HG03571 (cell line): ENCODE measurements at regions not wholly inside any gene's neighbourhood (a gene's known extent, or its start where the extent isn't known, plus 50 kb on each side); places are given as distances from the start of the nearest gene placed in this dataset.

Experiments
- ATAC-seq: cut with Tn5 transposase; IDR thresholded peaks from one replicate; pipeline ENCODE4 v1.9.1; 2021; ENCODE audit not compliant: unreplicated experiment

- ATAC-seq = no peak
Measured at GRCh38 chr9:1738511-1739100, 276.5 kb upstream of the SMARCA2 start.

- no peak for ATAC-seq
Measured at GRCh38 chr9:1743121-1743960, 271.8 kb upstream of the SMARCA2 start.

GRCh38 chr9:1745980-1746379 lies 269.2 kb upstream of the SMARCA2 start:
- ATAC-seq = no peak

- no peak for ATAC-seq
Measured at GRCh38 chr9:1747417-1747967, 267.7 kb upstream of the SMARCA2 start.

- ATAC-seq = no peak
Measured at GRCh38 chr9:1748407-1748806, 266.7 kb upstream of the SMARCA2 start.

- no peak for ATAC-seq
Measured at GRCh38 chr9:1757186-1757585, 258.0 kb upstream of the SMARCA2 start.

- ATAC-seq = no peak
Measured at GRCh38 chr9:1759009-1759408, 256.1 kb upstream of the SMARCA2 start.

GRCh38 chr9:1759771-1760300 lies 255.3 kb upstream of the SMARCA2 start:
- ATAC-seq = no peak

GRCh38 chr9:1761807-1762206 lies 253.3 kb upstream of the SMARCA2 start:
- ATAC-seq = no peak

- ATAC-seq = no peak
Measured at GRCh38 chr9:1766042-1766441, 249.1 kb upstream of the SMARCA2 start.

GRCh38 chr9:1768561-1768960 lies 246.6 kb upstream of the SMARCA2 start:
- ATAC-seq = no peak

GRCh38 chr9:1771094-1771789 lies 243.9 kb upstream of the SMARCA2 start:
- ATAC-seq = no peak

- no peak for ATAC-seq
Measured at GRCh38 chr9:1775230-1775629, 239.9 kb upstream of the SMARCA2 start.

GRCh38 chr9:1776668-1777067 lies 238.5 kb upstream of the SMARCA2 start:
- no peak for ATAC-seq

GRCh38 chr9:1791191-1791590 lies 224.0 kb upstream of the SMARCA2 start:
- ATAC-seq = no peak

GRCh38 chr9:1794547-1795270 lies 220.4 kb upstream of the SMARCA2 start:
- ATAC-seq = no peak

GRCh38 chr9:1804128-1804865 lies 210.8 kb upstream of the SMARCA2 start:
- no peak for ATAC-seq

GRCh38 chr9:1829719-1830118 lies 185.4 kb upstream of the SMARCA2 start:
- no peak for ATAC-seq

- ATAC-seq = no peak
Measured at GRCh38 chr9:1832960-1833359, 182.2 kb upstream of the SMARCA2 start.

- ATAC-seq = peak; percentile 81
Measured at GRCh38 chr9:1837453-1838084, 177.6 kb upstream of the SMARCA2 start.
